Parathyroid adenoma (tissue), 2 donors: ENCODE measurements at regions not wholly inside any gene's neighbourhood (a gene's known extent, or its start where the extent isn't known, plus 50 kb on each side); places are given as distances from the start of the nearest gene placed in this dataset.

Experiments used
- H2AFZ ChIP-seq: fragments of 300-600 bp; sonication (generic); one replicate; pipeline ENCODE4 v1.7.0; 2017; ENCODE audit warnings: antibody characterized with exemption, mild to moderate bottlenecking
- H3K27ac ChIP-seq: fragments of 300-600 bp; sonication (generic); one replicate; pipeline ENCODE4 v1.7.0; 2017
- H3K27me3 ChIP-seq: fragments of 300-600 bp; sonication (generic); one replicate; pipeline ENCODE4 v1.7.0; 2017; ENCODE audit warnings: low read length; ENCODE audit not compliant: control insufficient read depth, insufficient read depth
- H3K36me3 ChIP-seq: fragments of 300-600 bp; sonication (generic); one replicate; pipeline ENCODE4 v1.7.0; 2017; ENCODE audit warnings: low read length; ENCODE audit not compliant: control insufficient read depth, insufficient read depth
- H3K4me1 ChIP-seq: fragments of 300-600 bp; sonication (generic); one replicate; pipeline ENCODE4 v1.7.0; 2017; ENCODE audit warnings: control low read depth
- H3K4me2 ChIP-seq: fragments of 300-600 bp; sonication (generic); one replicate; pipeline ENCODE4 v1.7.0; 2017; ENCODE audit warnings: low read length
- H3K4me3 ChIP-seq: fragments of 300-600 bp; sonication (generic); one replicate; pipeline ENCODE4 v1.7.0; 2017; ENCODE audit warnings: low read depth, low read length
- H3K79me2 ChIP-seq: fragments of 300-600 bp; sonication (generic); one replicate; pipeline ENCODE4 v1.7.0; 2017; ENCODE audit warnings: control low read depth
- H3K9ac ChIP-seq: fragments of 300-600 bp; sonication (generic); one replicate; pipeline ENCODE4 v1.7.0; 2017; ENCODE audit warnings: mild to moderate bottlenecking
- H3K9me3 ChIP-seq: fragments of 300-600 bp; sonication (generic); one replicate; pipeline ENCODE4 v1.7.0; 2017; ENCODE audit warnings: low read length; ENCODE audit not compliant: control insufficient read depth
- TF ChIP-seq, protein P1 (sequence below): fragments of 300-600 bp; sonication (generic); IDR thresholded peaks from one replicate; pipeline ENCODE4 v1.7.0; 2017; ENCODE audit warnings: antibody characterized with exemption, mild to moderate bottlenecking
- donor health status: primary hyperparathyroidism.

DNA sequence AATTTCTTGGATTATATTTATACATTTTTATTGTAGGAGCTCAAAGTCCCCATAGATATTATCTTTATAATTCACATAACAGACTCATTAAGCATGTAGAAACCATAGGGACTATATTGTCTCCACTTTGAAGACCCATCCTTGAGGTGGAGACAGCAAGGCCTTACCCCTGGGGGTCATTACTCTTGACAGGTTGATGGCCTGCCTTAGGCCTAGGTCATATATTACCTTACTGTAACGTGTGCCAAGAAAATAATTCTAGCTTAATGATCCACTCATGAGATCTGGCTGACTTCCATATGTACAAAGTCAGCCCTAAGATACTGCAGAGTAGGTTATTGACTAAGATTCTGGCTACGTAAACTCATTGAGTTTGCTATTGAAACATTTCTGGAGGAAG is 65.4 kb upstream of the GLS start:
- Histone ChIP-seq H3K9me3 (no peaks in the 10 kb centered on the region), H2AFZ (no peak overlapping the region), H3K27me3 (no peaks in the 10 kb centered on the region), H3K27ac (no peak overlapping the region), H3K9ac (no peak overlapping the region), H3K4me3 (no peak overlapping the region), H3K36me3 (no peaks in the 10 kb centered on the region), H3K4me2 (no peak overlapping the region), H3K4me1 (no peaks in the 10 kb centered on the region), H3K79me2 (no peaks in the 10 kb centered on the region)
- TF ChIP-seq, protein P1, sequence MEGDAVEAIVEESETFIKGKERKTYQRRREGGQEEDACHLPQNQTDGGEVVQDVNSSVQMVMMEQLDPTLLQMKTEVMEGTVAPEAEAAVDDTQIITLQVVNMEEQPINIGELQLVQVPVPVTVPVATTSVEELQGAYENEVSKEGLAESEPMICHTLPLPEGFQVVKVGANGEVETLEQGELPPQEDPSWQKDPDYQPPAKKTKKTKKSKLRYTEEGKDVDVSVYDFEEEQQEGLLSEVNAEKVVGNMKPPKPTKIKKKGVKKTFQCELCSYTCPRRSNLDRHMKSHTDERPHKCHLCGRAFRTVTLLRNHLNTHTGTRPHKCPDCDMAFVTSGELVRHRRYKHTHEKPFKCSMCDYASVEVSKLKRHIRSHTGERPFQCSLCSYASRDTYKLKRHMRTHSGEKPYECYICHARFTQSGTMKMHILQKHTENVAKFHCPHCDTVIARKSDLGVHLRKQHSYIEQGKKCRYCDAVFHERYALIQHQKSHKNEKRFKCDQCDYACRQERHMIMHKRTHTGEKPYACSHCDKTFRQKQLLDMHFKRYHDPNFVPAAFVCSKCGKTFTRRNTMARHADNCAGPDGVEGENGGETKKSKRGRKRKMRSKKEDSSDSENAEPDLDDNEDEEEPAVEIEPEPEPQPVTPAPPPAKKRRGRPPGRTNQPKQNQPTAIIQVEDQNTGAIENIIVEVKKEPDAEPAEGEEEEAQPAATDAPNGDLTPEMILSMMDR: no peak

DNA sequence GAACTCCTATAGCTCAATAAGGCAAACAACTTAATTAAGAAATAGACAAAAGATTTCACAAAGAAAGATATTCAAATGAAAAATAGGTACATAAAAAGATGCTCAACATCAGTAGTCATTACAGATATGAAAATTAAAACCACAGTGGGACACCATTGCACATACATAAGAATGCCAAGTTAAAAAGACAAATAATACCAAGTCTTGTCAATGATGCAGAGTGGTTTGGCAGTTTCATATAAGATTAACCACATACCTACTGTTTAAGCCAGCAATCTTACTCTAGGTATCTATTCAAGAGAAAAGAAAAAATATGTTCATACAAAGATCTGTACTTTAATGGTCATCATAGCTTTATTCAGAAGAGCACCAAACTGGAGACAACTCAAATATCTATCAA is 63.5 kb upstream of the GLS start:
- Histone ChIP-seq H3K27ac (no peak overlapping the region), H3K4me3 (no peak overlapping the region), H3K9ac (no peak overlapping the region), H3K9me3 (no peaks in the 10 kb centered on the region), H3K36me3 (no peaks in the 10 kb centered on the region), H3K79me2 (no peaks in the 10 kb centered on the region), H3K27me3 (no peaks in the 10 kb centered on the region), H2AFZ (no peak overlapping the region), H3K4me1 (no peaks in the 10 kb centered on the region), H3K4me2 (no peak overlapping the region)
- TF ChIP-seq, protein P1: no peak

DNA sequence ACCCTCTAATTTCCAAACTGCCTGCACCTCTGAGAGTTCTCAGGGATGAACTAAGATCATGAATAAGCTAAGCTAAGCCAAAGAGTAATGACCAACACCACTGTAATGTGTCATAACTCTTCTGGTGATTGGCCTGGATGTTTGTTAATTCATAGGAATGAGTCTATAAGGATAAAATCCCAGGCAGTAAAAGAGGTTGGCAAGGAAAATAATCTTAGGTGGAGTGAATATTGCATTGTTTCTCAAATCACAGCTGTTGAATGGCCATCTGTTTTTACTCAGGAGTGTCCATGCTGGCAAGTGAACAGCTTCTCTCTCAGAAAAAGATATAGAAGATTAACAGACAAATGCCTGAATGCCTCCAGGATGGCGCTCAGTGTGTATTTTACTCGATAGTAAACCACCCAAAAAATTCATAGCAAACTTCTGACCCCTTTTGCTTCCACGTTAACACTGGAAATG is 60.8 kb upstream of the GLS start:
- H3K36me3 ChIP-seq: no peaks in the 10 kb centered on the region
- no peak overlapping the region for H2AFZ ChIP-seq
- peaks cover 3% of the 10 kb centered on the region for H3K4me1 ChIP-seq
- H3K27ac ChIP-seq: no peak overlapping the region
- no peak overlapping the region for H3K4me3 ChIP-seq
- no peak overlapping the region for H3K4me2 ChIP-seq
- TF ChIP-seq, protein P1: no peak
- H3K79me2 ChIP-seq: no peaks in the 10 kb centered on the region
- no peaks in the 10 kb centered on the region for H3K9me3 ChIP-seq
- no peak overlapping the region for H3K9ac ChIP-seq
- H3K27me3 ChIP-seq: no peaks in the 10 kb centered on the region

DNA sequence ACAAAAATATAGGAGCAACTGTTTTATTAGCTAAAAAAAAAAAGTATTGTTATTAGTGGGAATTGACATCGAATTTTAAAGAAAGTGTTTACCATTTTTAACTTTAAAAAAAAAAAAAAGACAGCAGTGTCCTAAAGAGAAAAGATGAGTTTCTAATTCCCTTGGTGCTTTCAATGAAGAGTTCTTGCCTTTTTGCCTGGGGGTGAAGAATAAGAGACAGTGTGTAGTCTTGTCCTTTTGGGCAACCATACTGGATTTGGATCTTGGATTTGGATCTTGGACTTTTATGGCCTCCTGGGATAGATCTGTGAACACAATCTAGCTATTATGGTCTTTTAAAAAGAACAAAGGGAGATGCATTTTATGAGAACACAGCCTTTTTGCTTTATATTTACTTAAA is 60.2 kb upstream of the GLS start:
- H3K36me3 ChIP-seq: no peaks in the 10 kb centered on the region
- H3K9me3 ChIP-seq: no peaks in the 10 kb centered on the region
- H3K4me1 ChIP-seq: peaks cover 3% of the 10 kb centered on the region
- no peak overlapping the region for H3K9ac ChIP-seq
- no peak overlapping the region for H3K4me3 ChIP-seq
- TF ChIP-seq, protein P1: no peak
- H3K4me2 ChIP-seq: no peak overlapping the region
- H3K27me3 ChIP-seq: no peaks in the 10 kb centered on the region
- no peaks in the 10 kb centered on the region for H3K79me2 ChIP-seq
- H3K27ac ChIP-seq: no peak overlapping the region
- H2AFZ ChIP-seq: no peak overlapping the region

DNA sequence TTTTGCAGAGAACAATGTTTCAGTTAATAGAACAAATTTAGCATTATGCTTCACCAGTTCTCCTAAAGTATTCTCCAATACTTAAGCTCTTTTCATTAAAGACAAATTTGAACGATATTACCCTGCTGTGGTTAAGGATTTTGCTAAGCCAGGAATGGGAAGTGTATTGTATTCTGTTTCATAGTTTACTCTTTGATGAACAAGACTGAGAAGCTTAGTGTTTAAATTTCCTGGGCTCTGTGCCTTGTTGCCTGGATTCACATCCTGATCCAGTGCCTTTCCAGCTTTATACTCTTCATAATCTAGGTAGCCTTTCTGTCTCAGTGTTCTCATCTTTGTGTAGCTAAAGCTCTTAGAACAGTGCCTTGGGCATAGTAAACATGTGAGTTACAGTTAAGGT is 58.6 kb upstream of the GLS start:
- peaks cover 3% of the 10 kb centered on the region for H3K4me1 ChIP-seq
- H3K4me3 ChIP-seq: no peak overlapping the region
- TF ChIP-seq, protein P1: no peak
- peak overlapping the region; percentile 28 for H2AFZ ChIP-seq
- H3K27me3 ChIP-seq: no peaks in the 10 kb centered on the region
- H3K36me3 ChIP-seq: no peaks in the 10 kb centered on the region
- no peaks in the 10 kb centered on the region for H3K79me2 ChIP-seq
- H3K9me3 ChIP-seq: no peaks in the 10 kb centered on the region
- H3K27ac ChIP-seq: no peak overlapping the region
- H3K4me2 ChIP-seq: no peak overlapping the region
- no peak overlapping the region for H3K9ac ChIP-seq
